HepG2 (cell line): ENCODE measurements at regions not wholly inside any gene's neighbourhood (a gene's known extent, or its start where the extent isn't known, plus 50 kb on each side); places are given as distances from the start of the nearest gene placed in this dataset.

ENCODE experiments used
- HNRNPLL ChIP-seq: fragments of 200-400 bp; formaldehyde crosslinking; IDR thresholded peaks from 2 replicates; pipeline ENCODE4 v1.6.1; 2017; ENCODE audit warnings: mild to moderate bottlenecking, low read depth, low read length; ENCODE audit not compliant: poor library complexity, severe bottlenecking
- JUNB ChIP-seq: sonication (generic); formaldehyde crosslinking; IDR thresholded peaks from 2 replicates; pipeline ENCODE4 v1.8.0; 2022; ENCODE audit warnings: missing genetic modification reagents, mild to moderate bottlenecking, borderline replicate concordance
- KMT2A ChIP-seq: sonication (generic); formaldehyde crosslinking; IDR thresholded peaks from 2 replicates; pipeline ENCODE4 v1.4.0; 2020; ENCODE audit warnings: missing genetic modification reagents
- MBD4 ChIP-seq: IDR thresholded peaks from 2 replicates; pipeline ENCODE4 v1.6.1; 2012; ENCODE audit warnings: low read length, inconsistent platforms, borderline replicate concordance
- NFKB2 ChIP-seq: sonication (generic); formaldehyde crosslinking; IDR thresholded peaks from 2 replicates; pipeline ENCODE4 v1.4.0; 2020; ENCODE audit warnings: missing genetic modification reagents, borderline replicate concordance
- SIN3A ChIP-seq: IDR thresholded peaks from 2 replicates; pipeline ENCODE4 v1.6.1; 2011; ENCODE audit warnings: low read depth, mild to moderate bottlenecking, control low read depth, low read length, borderline replicate concordance
- ZNF235 ChIP-seq: sonication (generic); formaldehyde crosslinking; IDR thresholded peaks from 2 replicates; pipeline ENCODE4 v1.8.1; 2023; ENCODE audit warnings: mild to moderate bottlenecking, missing genetic modification reagents, borderline replicate concordance
- ZNF747 ChIP-seq: sonication (generic); formaldehyde crosslinking; IDR thresholded peaks from 2 replicates; pipeline ENCODE4 v1.8.1; 2023; ENCODE audit warnings: missing genetic modification reagents, mild to moderate bottlenecking, borderline replicate concordance
- TF ChIP-seq, protein P1 (sequence below): sonication (generic); formaldehyde crosslinking; IDR thresholded peaks from 2 replicates; pipeline ENCODE4 v1.4.0; 2020; ENCODE audit warnings: mild to moderate bottlenecking, missing genetic modification reagents
- TF ChIP-seq, protein P2 (sequence below): sonication (generic); formaldehyde crosslinking; IDR thresholded peaks from 2 replicates; pipeline ENCODE4 v1.9.0; 2021; ENCODE audit warnings: missing genetic modification reagents, borderline replicate concordance

DNA sequence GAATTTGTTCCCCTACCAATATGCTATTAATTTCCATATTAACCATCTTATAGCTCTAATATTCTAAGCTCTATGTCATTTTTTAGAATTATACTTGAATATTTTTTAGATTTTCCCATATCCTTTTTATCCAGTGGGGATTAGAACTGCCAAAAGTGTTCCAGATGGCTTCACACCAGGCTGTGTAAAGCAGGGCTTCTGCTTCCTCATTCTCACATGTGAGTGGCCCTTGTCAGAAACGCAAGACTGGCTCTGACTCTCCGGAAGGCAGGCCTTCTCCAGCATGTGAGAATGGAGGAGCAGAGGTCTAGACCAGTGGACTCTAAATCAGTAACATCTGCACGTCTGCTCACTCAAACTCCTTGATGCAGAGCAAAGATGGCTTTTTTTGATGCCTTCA is 650.1 kb downstream of the FGF9 start (continued):
- TF ChIP-seq, protein P1, sequence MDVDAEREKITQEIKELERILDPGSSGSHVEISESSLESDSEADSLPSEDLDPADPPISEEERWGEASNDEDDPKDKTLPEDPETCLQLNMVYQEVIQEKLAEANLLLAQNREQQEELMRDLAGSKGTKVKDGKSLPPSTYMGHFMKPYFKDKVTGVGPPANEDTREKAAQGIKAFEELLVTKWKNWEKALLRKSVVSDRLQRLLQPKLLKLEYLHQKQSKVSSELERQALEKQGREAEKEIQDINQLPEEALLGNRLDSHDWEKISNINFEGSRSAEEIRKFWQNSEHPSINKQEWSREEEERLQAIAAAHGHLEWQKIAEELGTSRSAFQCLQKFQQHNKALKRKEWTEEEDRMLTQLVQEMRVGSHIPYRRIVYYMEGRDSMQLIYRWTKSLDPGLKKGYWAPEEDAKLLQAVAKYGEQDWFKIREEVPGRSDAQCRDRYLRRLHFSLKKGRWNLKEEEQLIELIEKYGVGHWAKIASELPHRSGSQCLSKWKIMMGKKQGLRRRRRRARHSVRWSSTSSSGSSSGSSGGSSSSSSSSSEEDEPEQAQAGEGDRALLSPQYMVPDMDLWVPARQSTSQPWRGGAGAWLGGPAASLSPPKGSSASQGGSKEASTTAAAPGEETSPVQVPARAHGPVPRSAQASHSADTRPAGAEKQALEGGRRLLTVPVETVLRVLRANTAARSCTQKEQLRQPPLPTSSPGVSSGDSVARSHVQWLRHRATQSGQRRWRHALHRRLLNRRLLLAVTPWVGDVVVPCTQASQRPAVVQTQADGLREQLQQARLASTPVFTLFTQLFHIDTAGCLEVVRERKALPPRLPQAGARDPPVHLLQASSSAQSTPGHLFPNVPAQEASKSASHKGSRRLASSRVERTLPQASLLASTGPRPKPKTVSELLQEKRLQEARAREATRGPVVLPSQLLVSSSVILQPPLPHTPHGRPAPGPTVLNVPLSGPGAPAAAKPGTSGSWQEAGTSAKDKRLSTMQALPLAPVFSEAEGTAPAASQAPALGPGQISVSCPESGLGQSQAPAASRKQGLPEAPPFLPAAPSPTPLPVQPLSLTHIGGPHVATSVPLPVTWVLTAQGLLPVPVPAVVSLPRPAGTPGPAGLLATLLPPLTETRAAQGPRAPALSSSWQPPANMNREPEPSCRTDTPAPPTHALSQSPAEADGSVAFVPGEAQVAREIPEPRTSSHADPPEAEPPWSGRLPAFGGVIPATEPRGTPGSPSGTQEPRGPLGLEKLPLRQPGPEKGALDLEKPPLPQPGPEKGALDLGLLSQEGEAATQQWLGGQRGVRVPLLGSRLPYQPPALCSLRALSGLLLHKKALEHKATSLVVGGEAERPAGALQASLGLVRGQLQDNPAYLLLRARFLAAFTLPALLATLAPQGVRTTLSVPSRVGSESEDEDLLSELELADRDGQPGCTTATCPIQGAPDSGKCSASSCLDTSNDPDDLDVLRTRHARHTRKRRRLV (CRISPR knock-in tag) = no peak
- no peak for TF ChIP-seq SIN3A
- no peak for TF ChIP-seq ZNF747
- TF ChIP-seq ZNF235 (CRISPR knock-in tag) = no peak
- TF ChIP-seq MBD4 = no peak
- no peak for TF ChIP-seq JUNB (CRISPR knock-in tag)
- TF ChIP-seq KMT2A (CRISPR knock-in tag) = no peak
- no peak for TF ChIP-seq NFKB2 (CRISPR knock-in tag)
- TF ChIP-seq, protein P2, sequence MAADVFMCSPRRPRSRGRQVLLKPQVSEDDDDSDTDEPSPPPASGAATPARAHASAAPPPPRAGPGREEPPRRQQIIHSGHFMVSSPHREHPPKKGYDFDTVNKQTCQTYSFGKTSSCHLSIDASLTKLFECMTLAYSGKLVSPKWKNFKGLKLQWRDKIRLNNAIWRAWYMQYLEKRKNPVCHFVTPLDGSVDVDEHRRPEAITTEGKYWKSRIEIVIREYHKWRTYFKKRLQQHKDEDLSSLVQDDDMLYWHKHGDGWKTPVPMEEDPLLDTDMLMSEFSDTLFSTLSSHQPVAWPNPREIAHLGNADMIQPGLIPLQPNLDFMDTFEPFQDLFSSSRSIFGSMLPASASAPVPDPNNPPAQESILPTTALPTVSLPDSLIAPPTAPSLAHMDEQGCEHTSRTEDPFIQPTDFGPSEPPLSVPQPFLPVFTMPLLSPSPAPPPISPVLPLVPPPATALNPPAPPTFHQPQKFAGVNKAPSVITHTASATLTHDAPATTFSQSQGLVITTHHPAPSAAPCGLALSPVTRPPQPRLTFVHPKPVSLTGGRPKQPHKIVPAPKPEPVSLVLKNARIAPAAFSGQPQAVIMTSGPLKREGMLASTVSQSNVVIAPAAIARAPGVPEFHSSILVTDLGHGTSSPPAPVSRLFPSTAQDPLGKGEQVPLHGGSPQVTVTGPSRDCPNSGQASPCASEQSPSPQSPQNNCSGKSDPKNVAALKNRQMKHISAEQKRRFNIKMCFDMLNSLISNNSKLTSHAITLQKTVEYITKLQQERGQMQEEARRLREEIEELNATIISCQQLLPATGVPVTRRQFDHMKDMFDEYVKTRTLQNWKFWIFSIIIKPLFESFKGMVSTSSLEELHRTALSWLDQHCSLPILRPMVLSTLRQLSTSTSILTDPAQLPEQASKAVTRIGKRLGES (CRISPR knock-in tag) = no peak
- no peak for TF ChIP-seq HNRNPLL
